ENCODE measurements at regions not wholly inside any gene's neighbourhood (a gene's known extent, or its start where the extent isn't known, plus 50 kb on each side); places are given as distances from the start of the nearest gene placed in this dataset.

DNA sequence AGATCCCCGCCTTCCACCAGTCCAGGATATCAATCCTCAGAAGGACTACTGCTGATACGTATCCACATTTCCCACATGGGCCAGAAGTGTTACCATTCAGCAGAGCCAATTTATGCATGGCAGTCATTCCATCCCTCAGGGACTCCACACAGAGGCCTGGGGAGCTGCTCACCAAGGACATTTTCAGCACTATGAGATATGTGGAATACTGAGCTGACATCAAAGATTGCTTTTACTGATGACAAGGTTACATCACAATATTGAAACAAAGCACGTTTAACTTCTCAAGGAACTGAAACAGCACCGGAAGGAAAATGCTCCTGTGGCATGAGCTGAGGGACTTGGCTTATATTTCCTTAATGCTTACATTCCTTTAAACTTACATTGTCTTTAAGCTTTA, 335.1 kb downstream of the BMPER start:
- ChIA-PET CTCF (ENCODE audit: low intra/inter-chr PET ratio) (no interaction called here), POLR2A (no interaction called here)
- Histone ChIP-seq H3K4me2 (ENCODE audit: insufficient read depth, low read length) (no peak overlapping the region), H2AFZ (ENCODE audit: low read depth, low read length) (no peak overlapping the region), H3K79me2 (ENCODE audit: control insufficient read depth, insufficient read depth, low read length) (no peaks in the 10 kb centered on the region), H3K9ac (ENCODE audit: insufficient read depth in 1 of 2, low read depth in 2 of 2, low read length in 2 of 2) (no peak overlapping the region), H3K4me1 (replicated peaks in 1 of 2; ENCODE audit: control insufficient read depth in 2 of 2, insufficient read depth in 2 of 2, low read length in 2 of 2) (no peaks in the 10 kb centered on the region), H3K9me3 (replicated peaks; ENCODE audit: control insufficient read depth, insufficient read depth, low read depth, low read length) (no peaks in the 10 kb centered on the region), H3K27me3 (ENCODE audit: control insufficient read depth in 2 of 2, insufficient read depth in 2 of 2, low read length in 2 of 2) (no peaks in the 10 kb centered on the region), H3K27ac (ENCODE audit: extremely low read depth, low read depth, low read length) (no peak overlapping the region), H3K36me3 (ENCODE audit: control insufficient read depth, insufficient read depth, low read length) (no peaks in the 10 kb centered on the region), H4K20me1 (replicated peaks; ENCODE audit: control insufficient read depth, insufficient read depth, low read length) (no peaks in the 10 kb centered on the region), H3K9me1 (ENCODE audit: control insufficient read depth, insufficient read depth, low read length) (no peaks in the 10 kb centered on the region), H3K4me3 (no peak overlapping the region)
- no peak for ATAC-seq
- BruUV-seq (replicated peaks) = no TSS peak
- 0% methylated on average over 4 of the region's 4 CpGs for WGBS (ENCODE audit: insufficient coverage, low coverage, missing lambda C conversion rate)
- in situ Hi-C loops (cut with MboI) = no loop called here
- intact Hi-C loops (cut with micrococcal nuclease) = no loop called here
- DNase-seq (ENCODE audit: extremely low read depth in 1 of 4, low spot score in 3 of 4) = no peak
- TF ChIP-seq, protein P1, sequence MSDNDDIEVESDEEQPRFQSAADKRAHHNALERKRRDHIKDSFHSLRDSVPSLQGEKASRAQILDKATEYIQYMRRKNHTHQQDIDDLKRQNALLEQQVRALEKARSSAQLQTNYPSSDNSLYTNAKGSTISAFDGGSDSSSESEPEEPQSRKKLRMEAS (CRISPR knock-in tag; IDR thresholded peaks at IDR 0.05) = no peak
- TF ChIP-seq MTA2 (IDR thresholded peaks at IDR 0.05; ENCODE audit: low read depth) = no peak
- no peak for TF ChIP-seq ZNF282 (CRISPR knock-in tag; IDR thresholded peaks at IDR 0.05)
- TF ChIP-seq, protein P2, sequence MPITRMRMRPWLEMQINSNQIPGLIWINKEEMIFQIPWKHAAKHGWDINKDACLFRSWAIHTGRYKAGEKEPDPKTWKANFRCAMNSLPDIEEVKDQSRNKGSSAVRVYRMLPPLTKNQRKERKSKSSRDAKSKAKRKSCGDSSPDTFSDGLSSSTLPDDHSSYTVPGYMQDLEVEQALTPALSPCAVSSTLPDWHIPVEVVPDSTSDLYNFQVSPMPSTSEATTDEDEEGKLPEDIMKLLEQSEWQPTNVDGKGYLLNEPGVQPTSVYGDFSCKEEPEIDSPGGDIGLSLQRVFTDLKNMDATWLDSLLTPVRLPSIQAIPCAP (CRISPR knock-in tag; IDR thresholded peaks at IDR 0.05; ENCODE audit: borderline replicate concordance) = no peak
- no peak for TF ChIP-seq IFI16 (CRISPR knock-in tag; IDR thresholded peaks at IDR 0.05)
- TF ChIP-seq SETDB1 (IDR thresholded peaks at IDR 0.05; ENCODE audit: low read length) = no peak
- TF ChIP-seq KHSRP (IDR thresholded peaks at IDR 0.05) = no peak
- TF ChIP-seq ZKSCAN1 (IDR thresholded peaks at IDR 0.05; ENCODE audit: low read depth, low read length) = no peak
- TF ChIP-seq LCOR (CRISPR knock-in tag; IDR thresholded peaks at IDR 0.05) = no peak
- TF ChIP-seq SREBF1 (IDR thresholded peaks at IDR 0.05; ENCODE audit: borderline replicate concordance, low read depth, low read length) = no peak
- TF ChIP-seq COPS2 (conservative IDR thresholded peaks at IDR 0.05) = no peak
- TF ChIP-seq TRIM24 (IDR thresholded peaks at IDR 0.05) = no peak
- FAIRE-seq = no peak
